Neural cell (in vitro differentiated cells): ENCODE measurements at regions not wholly inside any gene's neighbourhood (a gene's known extent, or its start where the extent isn't known, plus 50 kb on each side); places are given as distances from the start of the nearest gene placed in this dataset.

Source experiments
- H2AFZ ChIP-seq: fragments of 200-600, 300-800 bp; sonication (generic), shearing (Covaris generic); 2 replicates; pipeline ENCODE4 v1.6.0; 2014; ENCODE audit warnings: low read depth, mild to moderate bottlenecking, antibody characterized with exemption, low read length, moderate library complexity
- H3F3A ChIP-seq: fragments of 200-600 bp; shearing (Covaris generic); 2 replicates; pipeline ENCODE4 v1.6.1; 2016; ENCODE audit warnings: mild to moderate bottlenecking, moderate library complexity, mixed read lengths, antibody characterized with exemption, low read length; ENCODE audit not compliant: insufficient read depth, poor library complexity, severe bottlenecking
- H3K27ac ChIP-seq: fragments of 200-600, 300-800 bp; sonication (generic), shearing (Covaris generic); 2 replicates; pipeline ENCODE4 v1.5.1; 2014; ENCODE audit warnings: mild to moderate bottlenecking, low read length, moderate library complexity
- H3K27me3 ChIP-seq: fragments of 300-800, 200-600 bp; sonication (generic), shearing (Covaris generic); 2 replicates; pipeline ENCODE4 v1.6.0; 2014; ENCODE audit warnings: mild to moderate bottlenecking, low read depth, low read length, moderate library complexity; ENCODE audit not compliant: insufficient read depth
- H3K36me3 ChIP-seq: fragments of 300-800, 200-600 bp; sonication (generic), shearing (Covaris generic); 2 replicates; pipeline ENCODE4 v1.5.1; 2014; ENCODE audit warnings: mild to moderate bottlenecking, antibody characterized with exemption, low read length, moderate library complexity; ENCODE audit not compliant: insufficient read depth
- H3K4me2 ChIP-seq: fragments of 300-800, 200-600 bp; sonication (generic), shearing (Covaris generic); 2 replicates; pipeline ENCODE4 v1.6.0; 2014; ENCODE audit warnings: mild to moderate bottlenecking, low read length
- H3K4me3 ChIP-seq: fragments of 300-800, 200-600 bp; sonication (generic), shearing (Covaris generic); 2 replicates; pipeline ENCODE4 v1.5.1; 2014; ENCODE audit warnings: mild to moderate bottlenecking, low read length, moderate library complexity
- H3K79me2 ChIP-seq: fragments of 200-600 bp; shearing (Covaris generic); replicated peaks from 2 replicates; pipeline ENCODE4 v1.6.0; 2014; ENCODE audit warnings: mild to moderate bottlenecking, low read length, moderate library complexity; ENCODE audit not compliant: insufficient read depth
- H3K9ac ChIP-seq: fragments of 300-800, 200-600 bp; sonication (generic), shearing (Covaris generic); 2 replicates; pipeline ENCODE4 v1.6.1; 2016; ENCODE audit warnings: mild to moderate bottlenecking, low read length, mixed read lengths
- H3K9me2 ChIP-seq: fragments of 200-600 bp; shearing (Covaris generic); 2 replicates; pipeline ENCODE4 v1.6.1; 2016; ENCODE audit warnings: mild to moderate bottlenecking, low read length, mixed read lengths; ENCODE audit not compliant: insufficient read depth
- H3K9me3 ChIP-seq: fragments of 200-600, 300-800 bp; sonication (generic), shearing (Covaris generic); 2 replicates; pipeline ENCODE4 v1.6.1; 2016; ENCODE audit warnings: mild to moderate bottlenecking, mixed run types, low read length, moderate library complexity, mixed read lengths
- H4K20me1 ChIP-seq: fragments of 200-600 bp; shearing (Covaris generic); 2 replicates; pipeline ENCODE4 v1.6.1; 2016; ENCODE audit warnings: mild to moderate bottlenecking, mixed run types; ENCODE audit not compliant: insufficient read depth
- CTCF ChIP-seq: fragments of 450-650 bp; IDR thresholded peaks from 2 replicates; pipeline ENCODE4 v1.5.1; 2014; ENCODE audit warnings: antibody characterized with exemption, mild to moderate bottlenecking, moderate library complexity; ENCODE audit not compliant: poor library complexity, severe bottlenecking
- EP300 ChIP-seq: fragments of 450-650 bp; conservative IDR thresholded peaks from 2 replicates; pipeline ENCODE4 v1.6.1; 2014; ENCODE audit warnings: antibody characterized with exemption, mild to moderate bottlenecking, moderate library complexity; ENCODE audit not compliant: poor library complexity, severe bottlenecking
- EZH2 ChIP-seq: fragments of 200-600, 300-800 bp; shearing (Covaris generic), sonication (generic); IDR thresholded peaks from 2 replicates; pipeline ENCODE4 v1.6.1; 2014; ENCODE audit warnings: antibody characterized with exemption, low read length, borderline replicate concordance, mild to moderate bottlenecking; ENCODE audit not compliant: insufficient read depth, poor library complexity, severe bottlenecking
- MXI1 ChIP-seq: fragments of 450-650 bp; conservative IDR thresholded peaks from 2 replicates; pipeline ENCODE4 v1.6.1; 2014; ENCODE audit warnings: antibody characterized with exemption, mild to moderate bottlenecking; ENCODE audit not compliant: poor library complexity, severe bottlenecking
- POLR2AphosphoS5 ChIP-seq: IDR thresholded peaks from 2 replicates; pipeline ENCODE4 v1.6.1; 2012
- RAD21 ChIP-seq: fragments of 450-650 bp; conservative IDR thresholded peaks from 2 replicates; pipeline ENCODE4 v1.6.1; 2014; ENCODE audit warnings: antibody characterized with exemption, mild to moderate bottlenecking, moderate library complexity
- REST ChIP-seq: IDR thresholded peaks from 2 replicates; pipeline ENCODE4 v1.6.1; 2012; ENCODE audit warnings: borderline replicate concordance
- SMC3 ChIP-seq: fragments of 450-650 bp; conservative IDR thresholded peaks from 2 replicates; pipeline ENCODE4 v1.6.1; 2014; ENCODE audit warnings: antibody characterized with exemption, mild to moderate bottlenecking, moderate library complexity; ENCODE audit not compliant: poor library complexity
- TAF1 ChIP-seq: IDR thresholded peaks from 2 replicates; pipeline ENCODE4 v1.6.1; 2012; ENCODE audit warnings: low read depth

- Histone ChIP-seq H3K79me2 (no peaks in the 10 kb centered on the region), H3K9ac (no peak overlapping the region), H2AFZ (no peak overlapping the region), H3K27ac (no peak overlapping the region), H3K36me3 (no peaks in the 10 kb centered on the region), H3K4me2 (no peak overlapping the region), H3K9me3 (peaks cover 13% of the 10 kb centered on the region), H4K20me1 (no peaks in the 10 kb centered on the region), H3K27me3 (no peaks in the 10 kb centered on the region), H3F3A (no peaks in the 10 kb centered on the region), H3K4me3 (no peak overlapping the region), H3K9me2 (no peaks in the 10 kb centered on the region)
- no peak for TF ChIP-seq MXI1
- no peak for TF ChIP-seq REST
- TF ChIP-seq POLR2AphosphoS5, result no peak
- TF ChIP-seq SMC3, result no peak
- TF ChIP-seq EZH2, result no peak
Measured at GRCh38 chr4:153974452-153974851, 185.6 kb upstream of the SFRP2 start.

GRCh38 chr4:153973942-153974341 lies 185.1 kb upstream of the SFRP2 start:
- no peak overlapping the region for H3K27ac ChIP-seq
- H4K20me1 ChIP-seq, result no peaks in the 10 kb centered on the region
- H3K9me2 ChIP-seq, result no peaks in the 10 kb centered on the region
- H3K4me3 ChIP-seq, result no peak overlapping the region
- no peak overlapping the region for H3K9ac ChIP-seq
- H3K36me3 ChIP-seq, result no peaks in the 10 kb centered on the region
- TF ChIP-seq REST (no peak), EP300 (no peak), CTCF (no peak), RAD21 (no peak), POLR2AphosphoS5 (no peak), TAF1 (no peak), MXI1 (no peak), EZH2 (no peak), SMC3 (no peak)
- H3K4me2 ChIP-seq, result no peak overlapping the region
- no peak overlapping the region for H2AFZ ChIP-seq
- no peaks in the 10 kb centered on the region for H3K79me2 ChIP-seq
- H3K9me3 ChIP-seq, result peaks cover 13% of the 10 kb centered on the region
- H3F3A ChIP-seq, result no peaks in the 10 kb centered on the region
- no peaks in the 10 kb centered on the region for H3K27me3 ChIP-seq
